ENCODE measurements at regions not wholly inside any gene's neighbourhood (a gene's known extent, or its start where the extent isn't known, plus 50 kb on each side); places are given as distances from the start of the nearest gene placed in this dataset.

DNA sequence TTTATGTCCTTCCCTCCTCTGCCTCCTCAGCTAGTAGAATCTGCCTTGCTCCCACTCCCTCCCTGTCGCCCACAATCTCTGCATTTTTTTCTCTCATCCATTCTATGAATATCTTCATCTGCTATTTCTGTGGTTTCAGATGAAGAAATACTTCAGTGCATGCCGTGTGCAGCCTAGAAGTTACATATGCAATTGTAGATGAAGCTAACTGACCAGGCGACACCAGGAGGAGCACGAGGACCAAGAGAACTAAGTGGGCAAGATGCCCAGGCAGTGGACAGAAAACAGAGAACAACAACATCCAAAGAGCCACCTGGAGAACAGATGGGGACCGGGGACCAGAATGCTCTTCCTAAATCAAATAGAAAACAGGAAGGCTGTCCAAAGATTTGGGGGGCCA is 121.4 kb upstream of the ATP11B start:
- no peak for TF ChIP-seq ZFX (IDR thresholded peaks at IDR 0.05)
- TF ChIP-seq, protein P1, sequence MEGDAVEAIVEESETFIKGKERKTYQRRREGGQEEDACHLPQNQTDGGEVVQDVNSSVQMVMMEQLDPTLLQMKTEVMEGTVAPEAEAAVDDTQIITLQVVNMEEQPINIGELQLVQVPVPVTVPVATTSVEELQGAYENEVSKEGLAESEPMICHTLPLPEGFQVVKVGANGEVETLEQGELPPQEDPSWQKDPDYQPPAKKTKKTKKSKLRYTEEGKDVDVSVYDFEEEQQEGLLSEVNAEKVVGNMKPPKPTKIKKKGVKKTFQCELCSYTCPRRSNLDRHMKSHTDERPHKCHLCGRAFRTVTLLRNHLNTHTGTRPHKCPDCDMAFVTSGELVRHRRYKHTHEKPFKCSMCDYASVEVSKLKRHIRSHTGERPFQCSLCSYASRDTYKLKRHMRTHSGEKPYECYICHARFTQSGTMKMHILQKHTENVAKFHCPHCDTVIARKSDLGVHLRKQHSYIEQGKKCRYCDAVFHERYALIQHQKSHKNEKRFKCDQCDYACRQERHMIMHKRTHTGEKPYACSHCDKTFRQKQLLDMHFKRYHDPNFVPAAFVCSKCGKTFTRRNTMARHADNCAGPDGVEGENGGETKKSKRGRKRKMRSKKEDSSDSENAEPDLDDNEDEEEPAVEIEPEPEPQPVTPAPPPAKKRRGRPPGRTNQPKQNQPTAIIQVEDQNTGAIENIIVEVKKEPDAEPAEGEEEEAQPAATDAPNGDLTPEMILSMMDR (conservative IDR thresholded peaks at IDR 0.05), result peak; percentile 35
- no peak overlapping the region for H3K27ac ChIP-seq

DNA sequence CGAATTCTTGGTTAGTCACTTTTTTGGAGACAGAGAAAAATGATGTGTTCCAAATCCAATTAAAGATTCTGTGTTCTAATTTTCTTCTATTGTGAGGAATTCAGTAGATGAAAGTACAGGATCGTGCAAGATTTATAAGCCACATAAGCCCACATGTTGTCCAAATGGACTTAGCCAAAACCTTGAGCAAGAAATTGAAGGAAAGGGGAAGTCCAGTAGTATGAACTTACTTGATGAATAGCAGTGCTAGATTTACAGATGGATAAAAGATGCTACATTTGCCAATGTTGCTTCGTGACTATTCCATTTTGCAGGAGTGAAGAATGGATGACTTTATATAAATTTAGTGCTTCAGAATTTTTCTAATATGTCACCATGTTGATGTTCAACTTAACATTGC is 120.0 kb upstream of the ATP11B start:
- TF ChIP-seq ZFX (IDR thresholded peaks at IDR 0.05), result no peak
- TF ChIP-seq, protein P1 (conservative IDR thresholded peaks at IDR 0.05), result no peak
- no peak overlapping the region for H3K27ac ChIP-seq

DNA sequence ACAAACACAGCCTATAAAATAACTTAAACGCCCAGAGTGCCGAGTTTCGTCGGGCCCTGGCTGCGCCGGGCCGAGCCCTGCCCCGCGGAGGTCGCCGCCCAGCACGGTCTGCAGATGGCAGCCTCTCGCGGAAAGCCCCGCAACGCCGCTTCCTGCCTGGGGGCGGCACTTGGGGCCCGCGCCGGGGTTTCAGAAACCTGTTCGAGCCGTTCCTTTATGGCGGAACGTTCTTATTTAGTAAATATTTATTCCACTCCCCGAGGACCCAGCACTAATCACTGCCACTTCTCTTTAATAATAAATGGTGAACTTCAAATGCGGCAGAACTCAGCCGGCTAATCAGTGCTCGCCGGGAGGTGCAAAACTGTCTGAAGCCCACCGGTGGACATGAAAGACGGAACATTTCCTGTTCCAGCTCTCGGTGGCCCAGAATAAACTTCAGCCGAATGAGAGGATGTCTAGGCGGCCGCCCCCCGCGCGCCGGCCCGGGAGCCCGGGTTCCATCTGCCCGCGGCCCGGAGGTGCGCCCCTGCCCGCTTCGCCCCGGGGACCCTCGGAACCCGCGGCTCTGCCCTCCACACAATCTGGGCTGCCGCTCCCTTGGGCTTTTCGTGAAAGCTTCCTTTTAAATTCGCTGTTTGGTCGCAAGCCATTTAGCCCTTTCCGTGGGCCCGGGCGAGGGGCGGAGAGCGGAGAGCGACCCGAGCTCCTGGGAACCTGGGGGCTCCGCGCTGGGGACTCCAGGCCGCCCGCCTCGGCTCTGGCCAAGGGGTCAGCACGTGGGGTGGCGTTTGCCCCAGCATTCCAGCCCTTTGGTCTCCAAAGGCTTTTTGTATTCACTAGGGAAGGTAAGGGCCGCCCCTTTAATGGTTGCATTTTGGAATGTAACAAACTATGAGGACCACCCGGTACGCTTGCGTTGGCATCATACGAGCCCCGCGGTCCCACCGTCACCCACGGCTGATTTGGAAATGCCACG is 110.8 kb upstream of the ATP11B start:
- no peak overlapping the region; the same call in 1 of the 2 replicates for H3K27ac ChIP-seq
- TF ChIP-seq, protein P1 (conservative IDR thresholded peaks at IDR 0.05), result peak; percentile 55
- TF ChIP-seq ZFX (IDR thresholded peaks at IDR 0.05), result no peak

DNA sequence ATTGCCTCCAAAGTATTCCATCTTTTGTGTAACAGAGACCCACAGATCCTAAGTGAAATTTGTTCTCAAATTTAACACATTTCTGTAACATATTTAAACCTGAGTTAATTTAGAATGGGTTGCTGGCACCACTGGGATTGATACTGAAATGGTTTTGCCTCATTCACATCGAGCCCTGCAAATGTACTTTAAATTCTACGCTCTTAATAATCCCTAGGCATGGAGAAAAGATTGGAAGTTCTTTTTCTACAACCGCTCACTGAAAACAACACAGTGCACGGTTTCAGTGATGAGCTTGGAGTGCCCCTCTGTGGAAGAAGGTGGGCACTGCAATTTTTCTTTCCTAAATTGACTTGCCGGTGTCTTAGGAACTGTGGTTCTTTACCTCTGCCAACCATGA is 109.9 kb upstream of the ATP11B start:
- TF ChIP-seq, protein P1 (conservative IDR thresholded peaks at IDR 0.05), result peak; percentile 100
- TF ChIP-seq ZFX (IDR thresholded peaks at IDR 0.05), result no peak
- H3K27ac ChIP-seq, result no peak overlapping the region

DNA sequence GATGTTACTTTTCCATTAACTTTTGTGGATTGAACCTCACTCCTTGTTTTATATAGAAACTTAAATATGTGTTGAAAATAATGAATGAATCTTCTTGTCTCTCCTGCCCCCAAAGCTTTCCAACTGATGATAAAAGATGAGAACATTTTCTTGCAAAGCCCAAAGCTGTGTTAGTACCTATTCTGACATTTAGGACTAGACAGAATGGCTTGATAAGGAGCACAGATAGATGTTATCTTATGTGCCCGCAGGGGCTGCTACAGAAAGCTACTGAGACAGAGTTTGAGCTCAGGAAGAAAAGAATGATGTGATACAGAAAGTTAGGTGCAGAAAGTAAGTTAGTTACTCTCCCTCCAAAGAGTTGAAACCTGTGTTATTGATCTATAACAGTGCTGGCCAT is 109.4 kb upstream of the ATP11B start:
- no peak for TF ChIP-seq ZFX (IDR thresholded peaks at IDR 0.05)
- TF ChIP-seq, protein P1 (conservative IDR thresholded peaks at IDR 0.05), result no peak; the same call in none of the 2 replicates
- no peak overlapping the region for H3K27ac ChIP-seq

DNA sequence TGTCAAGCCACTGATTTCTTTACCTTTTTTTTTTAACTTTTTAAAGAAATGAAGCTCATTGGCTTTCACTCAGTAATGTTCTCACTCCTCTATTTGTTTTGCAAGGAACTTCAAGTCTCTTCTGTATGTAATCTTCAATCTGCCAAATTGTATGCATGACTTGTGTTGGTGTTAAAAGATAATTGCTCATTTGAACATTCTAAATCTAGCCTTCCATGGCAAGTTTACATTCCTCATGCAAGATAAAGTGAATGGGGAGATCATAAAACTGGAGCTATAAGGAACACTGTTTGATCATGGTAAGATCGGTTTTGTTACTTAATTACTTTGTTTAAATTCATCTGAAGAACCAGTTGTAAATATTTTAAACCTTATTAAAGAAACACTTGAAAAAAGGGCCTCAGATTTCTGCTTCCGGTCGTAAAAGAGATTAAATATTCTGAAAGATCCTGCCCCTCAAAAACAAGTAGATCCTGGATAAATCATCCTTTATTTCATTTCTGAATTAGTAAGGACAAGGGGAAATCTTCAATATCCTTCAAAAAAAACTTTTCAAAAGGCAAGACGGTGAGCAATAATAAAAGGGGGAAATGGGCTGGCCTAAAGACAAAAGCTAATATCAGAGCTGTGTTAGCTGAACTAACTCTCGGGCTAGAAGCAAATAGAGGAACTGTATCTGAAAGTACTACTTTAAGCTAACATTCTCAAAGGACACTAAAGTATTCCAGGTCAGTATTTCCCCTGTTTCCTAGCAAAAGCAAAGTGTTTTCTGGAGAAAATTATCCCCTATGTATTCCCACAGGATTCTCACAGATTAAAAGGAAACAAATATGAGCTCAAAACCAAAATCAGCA is 107.0 kb upstream of the ATP11B start:
- TF ChIP-seq ZFX (IDR thresholded peaks at IDR 0.05), result no peak
- TF ChIP-seq, protein P1 (conservative IDR thresholded peaks at IDR 0.05), result no peak; the same call in 1 of the 2 replicates
- H3K27ac ChIP-seq, result no peak overlapping the region

All from C4-2B (cell line).